Stimulated activated CD4-positive, alpha-beta T cell treated with anti-CD3 and anti-CD28 coated beads, Interleukin-4, amount 100 ng/mL, for 24 hours (primary cell): ENCODE measurements at regions not wholly inside any gene's neighbourhood (a gene's known extent, or its start where the extent isn't known, plus 50 kb on each side); places are given as distances from the start of the nearest gene placed in this dataset.
A peak's percentile ranks its signal among the peaks of the same experiment; 100 is the strongest.

Experiments
- DNase-seq: peaks from one replicate; pipeline ENCODE4 v3.0.0-alpha.2; 2020

DNA sequence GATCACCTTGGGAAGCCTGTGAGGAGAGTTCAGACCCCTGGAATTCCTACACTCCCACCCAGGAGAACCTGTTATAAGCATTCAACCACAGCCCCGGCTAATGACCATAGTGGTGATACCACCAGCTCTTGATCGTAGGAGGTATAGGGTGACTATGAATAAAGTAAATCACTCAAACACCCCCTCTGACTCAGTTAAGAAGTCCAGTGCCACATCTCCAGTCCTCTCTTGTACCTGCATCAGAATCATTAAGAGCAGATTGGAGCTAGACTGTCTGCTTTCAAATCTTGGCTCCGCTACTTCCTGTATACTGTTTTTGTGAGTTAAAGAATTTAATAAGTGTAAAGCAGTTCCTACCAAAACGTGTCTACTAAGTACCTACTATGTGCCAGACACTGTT lies 565.1 kb upstream of the DIPK2B start:
- DNase-seq = no peak

GRCh38 chrX:45765281-45765680 lies 564.6 kb upstream of the DIPK2B start:
- DNase-seq = no peak

- DNase-seq = no peak
Observed at GRCh38 chrX:45762699-45763647, 562.3 kb upstream of the DIPK2B start.

- no peak for DNase-seq
Observed at GRCh38 chrX:45761920-45762319, 561.2 kb upstream of the DIPK2B start.

GRCh38 chrX:45760187-45760742 lies 559.6 kb upstream of the DIPK2B start:
- DNase-seq = no peak

- peak; percentile 48 for DNase-seq
Observed at GRCh38 chrX:45758738-45759397, 558.2 kb upstream of the DIPK2B start.

- peak; percentile 52 for DNase-seq
Observed at GRCh38 chrX:45758319-45758718, 557.6 kb upstream of the DIPK2B start.

- DNase-seq = no peak
Observed at GRCh38 chrX:45757272-45757671, 556.6 kb upstream of the DIPK2B start.

DNA sequence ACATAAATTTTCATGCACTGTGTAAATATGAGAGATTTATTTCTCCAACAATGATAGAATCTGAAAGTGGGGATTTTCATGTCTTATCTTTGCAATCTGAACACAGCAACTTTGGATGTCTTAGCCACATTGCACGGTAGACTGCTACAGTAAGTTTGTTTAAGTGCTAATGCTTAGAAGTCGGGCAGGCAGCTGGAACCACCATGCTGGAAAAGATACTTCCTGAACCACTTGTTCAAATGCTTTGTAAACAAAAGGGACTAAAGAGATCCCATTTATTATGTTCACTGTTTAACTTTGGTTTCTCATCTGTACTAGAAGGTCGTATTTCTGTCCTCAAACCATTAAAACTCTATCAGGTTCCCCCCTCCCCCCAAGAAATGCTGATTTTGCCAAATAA lies 555.9 kb upstream of the DIPK2B start:
- no peak for DNase-seq

- no peak for DNase-seq
Observed at GRCh38 chrX:45755703-45756102, 555.0 kb upstream of the DIPK2B start.

GRCh38 chrX:45751156-45751555 lies 550.5 kb upstream of the DIPK2B start:
- DNase-seq = no peak

GRCh38 chrX:45750639-45751038 lies 550.0 kb upstream of the DIPK2B start:
- no peak for DNase-seq

- DNase-seq = no peak
Observed at GRCh38 chrX:45749375-45749774, 548.7 kb upstream of the DIPK2B start.

DNA sequence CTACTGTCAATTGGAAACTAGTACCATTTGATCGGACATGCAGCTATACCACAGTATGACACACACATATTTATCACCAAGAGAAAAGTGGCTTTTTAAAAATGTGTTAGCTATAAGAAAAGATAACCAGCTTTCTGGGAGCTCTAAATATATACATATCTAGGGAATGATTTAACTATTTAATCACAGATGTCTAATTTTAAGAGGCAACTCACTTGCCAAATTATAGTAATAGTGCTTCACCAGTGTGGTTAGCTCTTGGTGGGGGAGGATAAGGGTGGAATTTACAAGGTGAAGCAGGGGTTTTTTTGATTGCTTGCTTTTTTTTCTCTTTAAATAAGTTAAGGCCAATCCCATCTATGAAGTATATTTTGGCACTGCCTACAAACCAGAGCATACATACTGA lies 547.7 kb upstream of the DIPK2B start:
- DNase-seq = no peak

GRCh38 chrX:45747905-45748304 lies 547.2 kb upstream of the DIPK2B start:
- no peak for DNase-seq

GRCh38 chrX:45745479-45745878 lies 544.8 kb upstream of the DIPK2B start:
- no peak for DNase-seq

- no peak for DNase-seq
Observed at GRCh38 chrX:45743906-45744625, 543.4 kb upstream of the DIPK2B start.

GRCh38 chrX:45743081-45743533 lies 542.4 kb upstream of the DIPK2B start:
- DNase-seq = no peak

DNA sequence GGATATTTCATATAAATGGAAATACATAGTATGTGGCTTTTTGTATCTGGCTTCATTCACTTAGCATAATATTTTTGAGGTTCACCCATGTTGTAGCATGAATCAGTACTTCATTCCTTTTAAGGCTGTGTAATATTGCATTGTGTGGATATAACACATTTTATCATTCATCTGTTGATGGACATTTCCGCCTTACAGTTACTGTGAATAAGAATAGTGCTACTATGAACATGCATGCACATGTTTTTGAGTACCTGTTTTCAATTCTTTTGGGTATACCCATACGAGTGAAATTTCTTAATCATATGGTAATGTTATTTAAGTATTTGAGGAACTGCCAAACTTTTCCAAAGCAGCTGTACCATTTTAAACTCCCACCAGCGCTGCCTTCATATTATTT lies 539.6 kb upstream of the DIPK2B start:
- DNase-seq = no peak

GRCh38 chrX:45735571-45735970 lies 534.9 kb upstream of the DIPK2B start:
- DNase-seq = no peak

DNA sequence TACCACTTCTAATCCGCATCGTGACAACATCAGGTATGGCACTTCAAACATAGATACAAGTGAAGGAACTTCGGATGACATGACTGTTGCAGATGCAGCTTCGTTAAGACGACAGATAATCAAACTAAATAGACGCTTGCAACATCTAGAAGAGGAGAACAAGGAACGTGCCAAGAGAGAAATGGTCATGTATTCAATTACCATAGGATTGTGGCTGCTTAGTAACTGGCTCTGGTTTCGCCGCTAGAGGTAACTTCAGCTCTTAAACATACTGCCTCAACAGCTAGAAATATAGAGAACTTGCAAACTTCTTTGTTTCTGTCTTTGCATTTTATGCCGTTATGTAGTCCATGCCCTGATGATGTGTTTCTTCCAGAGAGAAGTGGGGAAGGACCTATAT lies 530.8 kb upstream of the DIPK2B start:
- no peak for DNase-seq

- no peak for DNase-seq
Observed at GRCh38 chrX:45727761-45728160, 527.1 kb upstream of the DIPK2B start.

- DNase-seq = no peak
Observed at GRCh38 chrX:45722471-45722870, 521.8 kb upstream of the DIPK2B start.
